ENCODE measurements at regions not wholly inside any gene's neighbourhood (a gene's known extent, or its start where the extent isn't known, plus 50 kb on each side); places are given as distances from the start of the nearest gene placed in this dataset.
"Not testable (repeated sequence)": the region's sequence is repeated elsewhere in the genome, so short reads cannot be mapped to it uniquely, and the experiment has no call there.

GRCh38 chr10:71092812-71093401 is 119.5 kb upstream of the UNC5B start:
- Mint-ChIP-seq H3K27ac (no peak overlapping the region), H3K4me1 (no peaks in the 10 kb centered on the region), H3K9me3 (peaks cover 10% of the 10 kb centered on the region), H3K36me3 (no peaks in the 10 kb centered on the region), H3K4me3 (no peak overlapping the region), H3K27me3 (peaks cover 33% of the 10 kb centered on the region)
- ATAC-seq = no peak

DNA sequence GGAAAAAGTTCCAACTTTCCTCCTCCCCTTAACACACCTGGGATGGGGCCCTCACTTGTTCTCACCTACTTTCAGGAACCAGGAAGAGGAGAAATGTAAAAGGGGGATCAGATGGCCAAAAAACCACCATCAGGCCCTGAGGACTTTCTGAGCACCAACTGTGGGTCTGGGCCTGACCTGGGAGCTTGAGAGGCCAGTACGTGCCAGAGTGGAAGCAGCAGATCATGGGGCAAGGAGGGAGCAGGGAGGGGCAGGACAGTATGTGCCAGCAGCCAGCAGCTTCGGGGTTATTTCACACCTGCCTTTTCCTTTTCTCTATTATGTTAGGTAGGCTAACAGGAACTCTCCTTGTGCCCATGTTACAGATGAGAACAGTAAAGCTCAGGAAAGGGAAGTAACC is 118.8 kb upstream of the UNC5B start:
- H3K27me3 Mint-ChIP-seq = peaks cover 39% of the 10 kb centered on the region
- no peak for ATAC-seq
- no peak overlapping the region for H3K4me3 Mint-ChIP-seq
- H3K9me3 Mint-ChIP-seq = peaks cover 10% of the 10 kb centered on the region
- no peak overlapping the region for H3K27ac Mint-ChIP-seq
- no peaks in the 10 kb centered on the region for H3K36me3 Mint-ChIP-seq
- H3K4me1 Mint-ChIP-seq = no peaks in the 10 kb centered on the region

- H3K4me1 Mint-ChIP-seq = no peaks in the 10 kb centered on the region
- no peak overlapping the region for H3K4me3 Mint-ChIP-seq
- ATAC-seq = no peak
- peaks cover 10% of the 10 kb centered on the region for H3K9me3 Mint-ChIP-seq
- no peaks in the 10 kb centered on the region for H3K36me3 Mint-ChIP-seq
- peaks cover 38% of the 10 kb centered on the region for H3K27me3 Mint-ChIP-seq
- no peak overlapping the region for H3K27ac Mint-ChIP-seq
Measured at GRCh38 chr10:71094712-71095390, 117.5 kb upstream of the UNC5B start.

GRCh38 chr10:71099731-71100361 is 112.5 kb upstream of the UNC5B start:
- H3K27me3 Mint-ChIP-seq = peaks cover 36% of the 10 kb centered on the region
- no peak overlapping the region for H3K4me3 Mint-ChIP-seq
- ATAC-seq = no peak
- no peak overlapping the region for H3K27ac Mint-ChIP-seq
- H3K9me3 Mint-ChIP-seq = peaks cover 3% of the 10 kb centered on the region
- H3K36me3 Mint-ChIP-seq = no peaks in the 10 kb centered on the region
- H3K4me1 Mint-ChIP-seq = no peaks in the 10 kb centered on the region

DNA sequence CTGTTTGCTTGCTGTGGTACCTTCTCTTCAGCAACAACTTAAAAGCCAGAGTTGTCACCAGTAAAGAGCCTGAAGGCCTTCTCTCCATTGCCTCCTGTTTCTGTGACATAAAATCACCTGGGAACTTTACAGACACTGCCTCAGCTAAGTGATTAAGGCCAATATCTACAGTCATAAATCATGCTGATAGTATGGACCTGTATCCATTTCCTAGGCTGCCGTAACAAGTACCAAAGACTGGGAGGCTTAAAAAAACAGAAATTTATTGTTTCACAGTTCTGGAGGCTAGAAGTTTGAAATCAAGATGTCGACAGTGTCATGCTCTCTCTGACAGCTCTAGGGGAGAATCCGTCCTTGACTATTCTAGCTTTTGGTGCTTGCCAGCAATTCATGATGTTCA is 108.4 kb upstream of the UNC5B start:
- H3K27me3 Mint-ChIP-seq = peaks cover 23% of the 10 kb centered on the region
- no peak overlapping the region for H3K4me3 Mint-ChIP-seq
- H3K9me3 Mint-ChIP-seq = peaks cover 8% of the 10 kb centered on the region
- H3K27ac Mint-ChIP-seq = no peak overlapping the region
- no peak for ATAC-seq
- peaks cover 16% of the 10 kb centered on the region for H3K4me1 Mint-ChIP-seq
- peaks cover 6% of the 10 kb centered on the region for H3K36me3 Mint-ChIP-seq

GRCh38 chr10:71106151-71106550 is 106.2 kb upstream of the UNC5B start:
- H3K27ac Mint-ChIP-seq = peak overlapping the region; percentile 28
- not testable (repeated sequence) for H3K27me3 Mint-ChIP-seq, ATAC-seq, H3K4me3 Mint-ChIP-seq, H3K36me3 Mint-ChIP-seq
- peaks cover 16% of the 10 kb centered on the region for H3K4me1 Mint-ChIP-seq
- H3K9me3 Mint-ChIP-seq = peaks cover 11% of the 10 kb centered on the region

- H3K27me3 Mint-ChIP-seq, H3K4me3 Mint-ChIP-seq, H3K36me3 Mint-ChIP-seq, ATAC-seq, H3K27ac Mint-ChIP-seq: not testable (repeated sequence)
- Mint-ChIP-seq H3K9me3 (peaks cover 15% of the 10 kb centered on the region), H3K4me1 (peaks cover 16% of the 10 kb centered on the region)
Measured at GRCh38 chr10:71107117-71107516, 105.3 kb upstream of the UNC5B start.

- H3K27ac Mint-ChIP-seq, ATAC-seq, H3K4me3 Mint-ChIP-seq: not testable (repeated sequence)
- Mint-ChIP-seq H3K27me3 (peaks cover 11% of the 10 kb centered on the region), H3K9me3 (peaks cover 19% of the 10 kb centered on the region), H3K4me1 (peaks cover 16% of the 10 kb centered on the region), H3K36me3 (peaks cover 10% of the 10 kb centered on the region)
Measured at GRCh38 chr10:71108042-71108441, 104.3 kb upstream of the UNC5B start.

DNA sequence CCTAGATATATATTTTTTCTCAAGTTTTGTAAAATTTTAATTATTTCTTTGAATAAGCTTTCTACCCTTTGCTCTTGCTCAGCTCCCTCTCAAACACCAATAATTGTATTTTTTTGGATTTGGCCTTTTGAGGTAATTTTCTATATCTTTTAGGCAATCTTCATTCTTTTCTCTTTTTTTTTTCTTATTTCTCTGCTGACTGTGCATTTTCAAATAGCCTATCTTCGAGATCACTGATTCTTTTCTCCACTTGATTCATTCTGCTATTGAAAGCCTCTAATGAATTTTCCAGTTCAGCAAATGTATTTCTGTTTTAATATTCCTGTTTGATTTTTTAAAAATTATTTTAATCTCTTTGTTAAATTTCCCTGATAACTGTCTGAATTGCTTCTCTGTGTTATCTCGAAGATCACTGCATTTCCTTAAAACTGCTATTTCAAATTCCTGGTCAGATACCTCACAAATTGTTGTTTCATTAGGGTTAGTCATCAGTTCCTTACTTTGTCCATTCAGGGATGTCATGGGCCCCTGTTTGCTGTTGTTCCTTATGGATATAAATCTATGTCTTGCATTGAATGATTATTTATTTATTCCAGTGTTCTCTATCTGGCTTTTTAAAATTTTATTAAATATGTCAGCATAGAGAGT is 100.1 kb upstream of the UNC5B start:
- peaks cover 4% of the 10 kb centered on the region for H3K36me3 Mint-ChIP-seq
- no peak overlapping the region for H3K4me3 Mint-ChIP-seq
- no peak overlapping the region for H3K27ac Mint-ChIP-seq
- H3K9me3 Mint-ChIP-seq = peaks cover 28% of the 10 kb centered on the region
- peaks cover 9% of the 10 kb centered on the region for H3K4me1 Mint-ChIP-seq
- peaks cover 22% of the 10 kb centered on the region for H3K27me3 Mint-ChIP-seq
- ATAC-seq = no peak

GRCh38 chr10:71116426-71116825 is 95.9 kb upstream of the UNC5B start:
- Mint-ChIP-seq H3K36me3 (peaks cover 4% of the 10 kb centered on the region), H3K27me3 (peaks cover 22% of the 10 kb centered on the region), H3K4me3 (no peak overlapping the region), H3K27ac (no peak overlapping the region), H3K9me3 (peaks cover 39% of the 10 kb centered on the region), H3K4me1 (no peaks in the 10 kb centered on the region)
- no peak for ATAC-seq

DNA sequence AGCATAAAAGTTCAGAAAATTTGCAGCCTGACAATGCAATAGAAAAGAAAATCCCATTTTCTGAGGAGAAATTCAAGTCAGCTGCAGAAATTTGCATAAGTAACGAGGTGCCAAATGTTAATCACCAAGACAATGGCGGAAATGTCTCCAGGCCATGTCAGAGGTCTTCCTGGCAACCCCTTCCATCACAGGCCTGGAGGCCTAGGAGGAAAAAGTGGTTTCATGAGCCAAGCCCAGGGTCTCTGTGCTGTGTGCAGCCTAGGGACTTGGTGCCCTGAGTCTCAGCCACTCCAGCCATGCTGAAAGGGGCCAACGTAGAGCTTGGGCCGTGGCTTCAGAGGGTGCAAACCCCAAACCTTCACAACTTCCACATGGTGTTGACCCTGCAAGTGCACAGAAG is 94.8 kb upstream of the UNC5B start:
- not testable (repeated sequence) for H3K4me3 Mint-ChIP-seq, H3K27ac Mint-ChIP-seq, ATAC-seq, H3K36me3 Mint-ChIP-seq, H3K4me1 Mint-ChIP-seq
- peaks cover 32% of the 10 kb centered on the region for H3K9me3 Mint-ChIP-seq
- peaks cover 18% of the 10 kb centered on the region for H3K27me3 Mint-ChIP-seq

GRCh38 chr10:71123023-71123422 is 89.3 kb upstream of the UNC5B start:
- no peak overlapping the region for H3K27ac Mint-ChIP-seq
- no peaks in the 10 kb centered on the region for H3K36me3 Mint-ChIP-seq
- H3K4me1 Mint-ChIP-seq = no peaks in the 10 kb centered on the region
- H3K9me3 Mint-ChIP-seq = peaks cover 19% of the 10 kb centered on the region
- ATAC-seq = no peak
- no peak overlapping the region for H3K4me3 Mint-ChIP-seq
- H3K27me3 Mint-ChIP-seq = peaks cover 51% of the 10 kb centered on the region

GRCh38 chr10:71124921-71125748 is 87.2 kb upstream of the UNC5B start:
- H3K9me3 Mint-ChIP-seq = peaks cover 11% of the 10 kb centered on the region
- peaks cover 57% of the 10 kb centered on the region for H3K27me3 Mint-ChIP-seq
- H3K4me3 Mint-ChIP-seq = no peak overlapping the region
- no peak for ATAC-seq
- H3K4me1 Mint-ChIP-seq = no peaks in the 10 kb centered on the region
- no peaks in the 10 kb centered on the region for H3K36me3 Mint-ChIP-seq
- no peak overlapping the region for H3K27ac Mint-ChIP-seq

DNA sequence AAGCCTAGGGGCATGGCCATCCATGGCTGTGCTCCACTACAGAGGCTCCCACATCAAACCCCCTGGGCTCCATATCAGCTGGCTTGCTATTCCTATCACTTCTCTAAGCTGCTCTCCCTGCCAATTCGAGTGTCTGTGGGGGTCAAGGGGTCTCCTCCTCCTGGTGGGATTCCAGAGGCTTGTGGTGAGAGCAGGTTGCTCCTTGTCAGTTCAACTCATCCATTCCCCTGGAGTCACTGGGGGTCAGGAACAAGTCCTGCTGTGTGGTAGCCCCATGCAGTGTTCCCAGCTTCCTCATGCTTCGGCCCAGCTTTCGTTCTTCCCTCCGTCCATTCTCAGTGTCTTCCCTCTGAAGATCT is 86.6 kb upstream of the UNC5B start:
- H3K4me1 Mint-ChIP-seq = no peaks in the 10 kb centered on the region
- no peaks in the 10 kb centered on the region for H3K36me3 Mint-ChIP-seq
- peaks cover 5% of the 10 kb centered on the region for H3K9me3 Mint-ChIP-seq
- H3K27ac Mint-ChIP-seq = no peak overlapping the region
- no peak for ATAC-seq
- H3K4me3 Mint-ChIP-seq = no peak overlapping the region
- peaks cover 61% of the 10 kb centered on the region for H3K27me3 Mint-ChIP-seq

- Mint-ChIP-seq H3K27me3 (peaks cover 68% of the 10 kb centered on the region), H3K27ac (no peak overlapping the region), H3K9me3 (no peaks in the 10 kb centered on the region), H3K36me3 (no peaks in the 10 kb centered on the region), H3K4me1 (no peaks in the 10 kb centered on the region), H3K4me3 (no peak overlapping the region)
- no peak for ATAC-seq
Measured at GRCh38 chr10:71126432-71126831, 85.9 kb upstream of the UNC5B start.

Data from stimulated activated memory B cell treated with anti-CD40 and anti-IgM and Interleukin-4, amounts not matched to agents 10 μg/mL and 1 μg/mL and 100 μg/mL, for 72 hours (primary cell).